T-helper 17 cell (primary cell): ENCODE measurements at regions not wholly inside any gene's neighbourhood (a gene's known extent, or its start where the extent isn't known, plus 50 kb on each side); places are given as distances from the start of the nearest gene placed in this dataset.

Experiments
- ATAC-seq: fragments of 150-1000 bp; cut with Tn5 transposase; 2 replicates; pipeline ENCODE4 v1.10.0; 2021; ENCODE audit warnings: mild to moderate bottlenecking, moderate library complexity
- DNase-seq, 3 donors: peaks; one replicate each; pipeline versions ENCODE4 v3.0.0 to v3.0.0-alpha.2; 2020 to 2021
- H3K9me3 ChIP-seq: one replicate; pipeline ENCODE4 v1.7.0; 2013; ENCODE audit warnings: low read length, mild to moderate bottlenecking; ENCODE audit not compliant: control insufficient read depth, poor library complexity, severe bottlenecking
- H3K27ac Mint-ChIP-seq: one replicate; pipeline ENCODE4 v1.8.0; 2022; ENCODE audit warnings: mild to moderate bottlenecking, moderate library complexity, mixed read lengths
- H3K27me3 Mint-ChIP-seq: one replicate; pipeline ENCODE4 v1.8.0; 2022; ENCODE audit warnings: mixed read lengths
- H3K36me3 Mint-ChIP-seq: one replicate; pipeline ENCODE4 v1.8.0; 2022; ENCODE audit warnings: low read depth, mixed read lengths
- H3K4me1 Mint-ChIP-seq: one replicate; pipeline ENCODE4 v1.8.0; 2022; ENCODE audit warnings: mild to moderate bottlenecking, mixed read lengths
- H3K4me3 Mint-ChIP-seq: one replicate; pipeline ENCODE4 v1.8.0; 2022; ENCODE audit warnings: mild to moderate bottlenecking, moderate library complexity, mixed read lengths

DNA sequence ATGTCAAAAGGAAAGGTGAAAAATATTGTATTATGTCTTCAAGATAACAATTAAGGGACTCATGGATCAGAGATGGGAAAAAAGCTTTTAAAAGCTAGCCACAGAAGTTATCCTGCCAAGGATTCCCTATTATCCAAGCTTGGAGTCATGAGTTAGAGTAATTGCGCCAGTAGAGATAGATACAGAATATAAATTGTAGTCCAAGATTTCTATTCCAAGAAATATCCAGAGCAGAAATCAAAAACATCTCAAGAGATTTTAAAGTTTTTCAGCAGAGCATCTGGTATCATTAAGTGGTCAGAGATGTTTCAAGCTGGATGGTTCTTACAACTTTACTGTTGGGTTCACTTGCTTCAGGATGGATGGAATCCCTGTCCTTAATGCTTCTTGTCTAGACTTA is 186.7 kb downstream of the PCDH18 start:
- Mint-ChIP-seq H3K27ac (no peak overlapping the region), H3K4me3 (no peak overlapping the region), H3K27me3 (no peaks in the 10 kb centered on the region), H3K4me1 (no peaks in the 10 kb centered on the region), H3K36me3 (no peaks in the 10 kb centered on the region)
- H3K9me3 ChIP-seq = no peaks in the 10 kb centered on the region
- ATAC-seq (no peak), DNase-seq (no peak)

DNA sequence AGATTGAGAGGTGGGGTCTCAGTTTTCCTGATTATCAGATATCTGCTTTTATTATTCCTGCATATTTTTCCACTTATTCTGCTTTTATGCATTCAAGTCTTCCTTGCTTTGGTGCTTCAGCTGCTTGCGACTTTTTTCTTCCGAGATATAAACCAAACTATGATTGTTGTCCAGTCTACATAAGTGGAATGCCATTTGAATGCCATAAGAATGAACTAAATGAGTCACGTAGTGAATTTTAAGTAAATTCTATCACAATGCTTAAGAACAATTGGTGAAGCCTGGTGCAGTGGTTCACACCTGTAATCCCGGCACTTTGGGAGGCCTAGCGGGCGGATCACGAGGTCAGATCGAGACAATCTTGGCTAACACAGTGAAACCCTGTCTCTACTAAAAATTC is 189.1 kb downstream of the PCDH18 start:
- no peak overlapping the region for H3K4me3 Mint-ChIP-seq
- DNase-seq (no peak), ATAC-seq (no peak)
- H3K36me3 Mint-ChIP-seq = no peaks in the 10 kb centered on the region
- no peak overlapping the region for H3K27ac Mint-ChIP-seq
- no peaks in the 10 kb centered on the region for H3K4me1 Mint-ChIP-seq
- H3K9me3 ChIP-seq = no peaks in the 10 kb centered on the region
- H3K27me3 Mint-ChIP-seq = no peaks in the 10 kb centered on the region

DNA sequence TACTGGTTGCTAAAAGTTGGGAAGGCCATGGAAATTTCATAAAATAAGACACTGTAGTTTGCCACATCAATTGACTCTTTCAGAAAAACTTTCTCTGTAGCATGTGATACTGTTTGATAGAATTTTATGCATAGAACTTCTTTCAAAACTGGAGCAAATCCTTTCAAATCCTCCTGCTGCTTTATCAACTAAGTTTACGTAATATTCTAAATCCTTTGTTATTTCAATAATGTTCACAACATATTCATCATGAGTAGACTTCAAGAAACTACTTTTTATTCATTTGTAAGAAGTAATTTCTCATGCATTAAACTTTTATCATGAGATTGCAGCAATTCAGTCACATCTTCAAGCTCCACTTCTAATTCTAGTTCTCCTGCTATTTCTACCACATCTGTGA is 199.3 kb downstream of the PCDH18 start:
- H3K36me3 Mint-ChIP-seq = no peaks in the 10 kb centered on the region
- H3K27ac Mint-ChIP-seq = no peak overlapping the region
- no peaks in the 10 kb centered on the region for H3K9me3 ChIP-seq
- ATAC-seq = no peak
- no peak for DNase-seq
- H3K27me3 Mint-ChIP-seq = no peaks in the 10 kb centered on the region
- H3K4me3 Mint-ChIP-seq = no peak overlapping the region
- no peaks in the 10 kb centered on the region for H3K4me1 Mint-ChIP-seq

DNA sequence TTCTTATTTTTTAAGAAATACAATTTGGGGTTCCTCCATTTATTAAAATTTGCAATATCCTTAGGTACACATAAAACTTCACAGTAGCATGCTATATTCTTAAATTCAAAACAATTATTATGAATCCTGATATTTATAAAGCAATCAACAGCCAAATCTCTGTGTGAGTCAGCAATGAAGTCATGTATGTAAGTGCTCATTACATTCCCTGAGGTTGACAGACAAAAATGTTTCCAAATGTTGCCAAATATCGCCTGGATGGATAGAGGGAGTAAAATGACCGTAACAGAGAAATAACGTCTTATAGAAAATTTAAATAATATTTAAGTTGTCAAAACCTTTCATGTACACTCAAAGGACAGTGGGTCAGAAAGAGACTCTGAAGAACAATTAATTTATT is 220.0 kb downstream of the PCDH18 start:
- H3K36me3 Mint-ChIP-seq = no peaks in the 10 kb centered on the region
- DNase-seq = no peak
- H3K9me3 ChIP-seq = no peaks in the 10 kb centered on the region

DNA sequence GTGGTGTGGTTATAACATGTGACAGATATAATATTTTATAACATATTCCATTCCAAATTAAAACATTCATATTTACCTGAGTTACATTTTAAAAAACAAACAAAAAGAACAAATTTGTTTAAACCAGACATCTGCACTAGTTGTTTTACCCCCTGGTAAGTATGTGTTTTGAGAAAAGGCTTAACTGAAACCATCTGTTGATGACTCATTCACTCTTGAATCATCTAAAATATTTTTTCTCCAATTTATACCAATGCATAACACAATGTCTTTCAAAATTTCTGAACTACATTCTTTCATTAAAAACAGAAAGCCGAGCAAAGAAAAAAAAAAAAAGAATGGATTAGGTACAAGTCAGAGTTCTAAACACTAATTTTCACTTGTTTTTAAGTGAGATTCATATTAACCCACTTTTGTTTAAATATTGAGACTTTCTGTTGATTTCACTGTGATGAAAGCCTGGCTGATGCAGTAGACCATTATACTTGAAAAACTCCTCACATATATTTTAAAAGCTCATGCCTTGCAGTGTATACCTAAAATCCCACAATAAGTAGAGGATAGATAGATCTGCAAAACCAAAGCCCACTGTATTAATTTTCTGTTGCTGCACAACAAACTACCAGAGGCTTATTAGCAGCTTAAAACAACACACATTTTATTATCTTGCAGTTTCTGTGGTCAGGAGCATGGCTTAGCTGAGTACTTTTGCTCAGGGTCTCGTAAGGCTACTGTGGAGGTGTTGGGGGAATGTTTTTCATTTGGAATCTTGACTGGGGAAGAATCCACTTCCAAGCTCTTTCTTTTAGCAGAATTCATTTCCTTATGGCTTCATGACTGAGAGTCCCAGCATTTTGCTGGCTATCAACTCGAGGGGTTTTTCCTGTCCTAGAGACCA is 221.5 kb downstream of the PCDH18 start:
- Mint-ChIP-seq H3K27ac (no peak overlapping the region), H3K27me3 (no peaks in the 10 kb centered on the region), H3K36me3 (no peaks in the 10 kb centered on the region), H3K4me1 (no peaks in the 10 kb centered on the region), H3K4me3 (no peak overlapping the region)
- H3K9me3 ChIP-seq = no peaks in the 10 kb centered on the region
- DNase-seq = no peak
- no peak for ATAC-seq

More for the DNA sequence above, 220.0 kb downstream of the PCDH18 start:
- H3K4me3 Mint-ChIP-seq = no peak overlapping the region
- no peaks in the 10 kb centered on the region for H3K27me3 Mint-ChIP-seq
- H3K27ac Mint-ChIP-seq = no peak overlapping the region
- ATAC-seq = no peak
- H3K4me1 Mint-ChIP-seq = no peaks in the 10 kb centered on the region

DNA sequence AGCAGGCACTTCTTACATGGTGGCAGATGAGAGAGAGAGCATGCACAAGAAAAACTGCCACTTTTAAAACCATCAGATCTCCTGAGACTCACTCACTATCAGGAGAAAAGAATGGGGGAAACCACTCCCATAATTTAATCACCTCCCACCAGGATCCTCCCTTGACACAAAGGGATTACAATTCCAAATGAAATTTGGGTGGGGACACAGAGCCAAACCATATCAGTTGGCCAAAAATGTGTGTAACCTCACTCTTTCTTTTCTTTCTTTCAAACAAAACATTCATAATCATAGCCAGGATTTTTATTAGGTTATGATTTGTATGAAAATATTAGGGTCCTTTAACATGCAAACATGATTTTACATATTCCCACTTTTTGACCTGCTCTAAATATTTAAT is 222.1 kb downstream of the PCDH18 start:
- no peaks in the 10 kb centered on the region for H3K36me3 Mint-ChIP-seq
- H3K4me3 Mint-ChIP-seq = no peak overlapping the region
- H3K27me3 Mint-ChIP-seq = no peaks in the 10 kb centered on the region
- no peaks in the 10 kb centered on the region for H3K9me3 ChIP-seq
- no peaks in the 10 kb centered on the region for H3K4me1 Mint-ChIP-seq
- ATAC-seq = no peak
- H3K27ac Mint-ChIP-seq = no peak overlapping the region
- no peak for DNase-seq

DNA sequence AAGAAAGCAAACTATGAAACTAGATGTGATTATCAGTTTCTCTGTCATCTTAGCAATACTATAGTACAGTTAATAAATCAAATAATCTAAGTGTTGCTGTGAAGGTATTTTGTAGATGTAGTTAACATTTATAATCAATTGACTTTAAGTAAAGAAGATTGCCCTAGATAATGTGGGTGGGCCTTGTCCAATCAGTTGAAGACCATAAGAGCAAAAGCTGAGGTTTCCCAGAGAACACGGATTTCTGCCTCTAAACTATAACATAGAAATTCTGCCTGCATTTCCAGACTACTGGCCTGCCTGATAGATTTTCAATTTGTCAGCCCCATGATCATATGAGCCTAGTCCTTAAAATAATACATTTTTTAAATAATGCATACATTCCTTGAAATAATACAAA is 222.9 kb downstream of the PCDH18 start:
- ATAC-seq (no peak), DNase-seq (no peak)
- H3K4me1 Mint-ChIP-seq = no peaks in the 10 kb centered on the region
- no peaks in the 10 kb centered on the region for H3K36me3 Mint-ChIP-seq
- H3K27me3 Mint-ChIP-seq = no peaks in the 10 kb centered on the region
- H3K9me3 ChIP-seq = no peaks in the 10 kb centered on the region
- no peak overlapping the region for H3K27ac Mint-ChIP-seq
- H3K4me3 Mint-ChIP-seq = no peak overlapping the region

DNA sequence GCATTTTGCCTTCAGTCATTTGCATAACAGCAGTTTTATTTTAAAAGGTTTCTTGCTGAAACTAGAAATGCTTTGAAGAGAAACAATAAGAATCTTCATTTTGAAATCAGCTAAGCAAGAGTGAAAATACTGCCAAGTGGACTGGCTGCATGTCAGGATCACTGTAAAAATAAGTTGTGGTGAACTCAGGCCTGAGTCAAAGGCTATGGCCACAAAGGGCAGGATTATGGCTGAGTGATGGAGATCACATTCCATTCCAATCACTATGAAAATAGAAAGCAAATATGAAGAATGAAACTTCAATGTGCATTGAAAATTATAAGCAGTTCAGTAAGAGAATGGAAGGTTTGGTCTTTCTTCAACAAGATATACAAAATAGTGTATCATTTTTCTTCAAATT is 224.5 kb downstream of the PCDH18 start:
- no peak for DNase-seq
- Mint-ChIP-seq H3K4me1 (no peaks in the 10 kb centered on the region), H3K36me3 (no peaks in the 10 kb centered on the region), H3K27ac (no peak overlapping the region), H3K4me3 (no peak overlapping the region), H3K27me3 (no peaks in the 10 kb centered on the region)
- no peak for ATAC-seq
- H3K9me3 ChIP-seq = no peaks in the 10 kb centered on the region

DNA sequence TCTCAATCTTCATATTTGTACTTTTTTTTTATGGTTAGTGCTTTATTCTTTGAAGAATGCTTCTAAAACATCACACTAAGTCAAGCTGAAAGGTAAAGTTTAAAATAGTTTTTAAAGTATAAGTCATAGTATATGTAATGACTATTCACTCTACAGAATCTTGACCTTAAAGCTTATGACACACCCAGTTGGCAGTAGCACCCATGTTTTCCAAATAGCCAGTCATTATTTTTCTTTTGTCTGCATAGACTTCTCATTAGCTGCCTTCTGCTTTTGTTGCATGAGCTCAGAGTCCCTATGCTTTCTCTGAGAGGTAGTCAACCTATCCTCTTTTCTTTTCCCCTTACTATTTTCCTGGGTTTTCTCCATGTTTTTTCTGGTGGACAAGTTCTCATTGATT is 231.5 kb downstream of the PCDH18 start:
- no peak for ATAC-seq
- Mint-ChIP-seq H3K27ac (no peak overlapping the region), H3K4me1 (no peaks in the 10 kb centered on the region)

DNA sequence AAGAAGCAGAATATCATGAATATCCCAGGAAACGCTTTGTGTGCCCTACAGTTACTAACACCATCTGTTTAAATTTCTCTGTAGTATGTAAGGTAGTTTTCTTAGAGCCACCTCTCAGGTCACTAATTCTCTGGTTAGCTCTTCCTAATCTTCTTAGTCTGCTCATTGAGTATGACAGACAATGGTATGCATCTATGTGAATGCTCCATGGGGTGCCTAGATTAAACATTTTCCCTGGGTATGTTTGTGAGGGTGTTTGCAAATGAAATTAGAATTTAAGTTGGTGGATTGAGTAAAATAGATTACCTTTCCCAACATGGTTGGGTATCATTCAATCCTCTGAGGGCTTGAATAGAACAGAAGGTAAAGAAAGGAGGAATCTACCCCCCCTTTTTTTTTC is 233.0 kb downstream of the PCDH18 start:
- no peaks in the 10 kb centered on the region for H3K4me1 Mint-ChIP-seq
- no peaks in the 10 kb centered on the region for H3K27me3 Mint-ChIP-seq
- DNase-seq (no peak), ATAC-seq (no peak)
- no peak overlapping the region for H3K27ac Mint-ChIP-seq
- no peaks in the 10 kb centered on the region for H3K36me3 Mint-ChIP-seq
- H3K9me3 ChIP-seq = no peaks in the 10 kb centered on the region
- H3K4me3 Mint-ChIP-seq = no peak overlapping the region

More for the DNA sequence above, 231.5 kb downstream of the PCDH18 start:
- no peaks in the 10 kb centered on the region for H3K9me3 ChIP-seq
- DNase-seq = no peak
- no peaks in the 10 kb centered on the region for H3K27me3 Mint-ChIP-seq
- no peaks in the 10 kb centered on the region for H3K36me3 Mint-ChIP-seq
- H3K4me3 Mint-ChIP-seq = no peak overlapping the region

DNA sequence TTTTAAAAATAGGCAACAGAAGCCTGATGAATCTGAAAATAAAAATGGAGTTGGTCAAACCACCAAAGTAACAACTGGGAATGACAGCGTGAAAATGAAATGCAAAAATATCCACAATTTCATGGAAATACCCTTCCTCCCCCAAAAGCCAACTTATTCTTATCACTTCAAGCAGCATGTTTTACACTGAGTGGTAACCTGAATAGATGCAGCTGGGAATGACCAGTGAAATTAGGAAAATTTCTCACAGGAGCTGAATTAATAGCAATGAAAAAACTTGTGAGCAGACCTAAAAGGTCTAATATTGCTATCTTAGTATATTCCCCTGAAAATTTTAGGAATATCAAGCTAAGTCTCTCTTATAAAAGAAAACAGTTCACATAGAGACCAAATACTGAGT is 239.0 kb downstream of the PCDH18 start:
- Mint-ChIP-seq H3K4me1 (no peaks in the 10 kb centered on the region), H3K36me3 (no peaks in the 10 kb centered on the region)

DNA sequence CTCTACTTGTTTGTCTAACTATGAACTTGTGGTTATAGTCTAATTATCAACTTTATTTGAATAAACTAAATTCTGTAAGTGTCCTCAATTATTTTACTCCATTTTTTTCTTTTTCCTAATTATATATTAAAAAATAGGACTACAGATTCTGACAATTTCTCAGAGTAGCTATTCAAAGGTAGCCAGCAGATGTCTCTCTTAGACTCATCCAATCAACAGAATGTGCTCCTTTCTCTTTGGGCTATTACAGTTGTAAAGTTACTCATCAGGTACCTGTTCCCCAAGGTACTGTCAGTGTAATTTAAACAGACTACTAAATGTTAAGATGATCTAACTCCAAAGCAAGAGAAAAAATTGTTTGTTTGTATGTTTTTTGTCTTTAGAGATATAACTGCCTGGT is 248.6 kb downstream of the PCDH18 start:
- H3K36me3 Mint-ChIP-seq = no peaks in the 10 kb centered on the region
- DNase-seq = no peak
- no peaks in the 10 kb centered on the region for H3K27me3 Mint-ChIP-seq
- no peak overlapping the region for H3K4me3 Mint-ChIP-seq
- no peak for ATAC-seq
- H3K9me3 ChIP-seq = no peaks in the 10 kb centered on the region
- H3K4me1 Mint-ChIP-seq = no peaks in the 10 kb centered on the region
- no peak overlapping the region for H3K27ac Mint-ChIP-seq

More for the DNA sequence above, 239.0 kb downstream of the PCDH18 start:
- no peak for ATAC-seq
- H3K9me3 ChIP-seq = no peaks in the 10 kb centered on the region
- Mint-ChIP-seq H3K27ac (no peak overlapping the region), H3K27me3 (no peaks in the 10 kb centered on the region), H3K4me3 (no peak overlapping the region)
- no peak for DNase-seq

DNA sequence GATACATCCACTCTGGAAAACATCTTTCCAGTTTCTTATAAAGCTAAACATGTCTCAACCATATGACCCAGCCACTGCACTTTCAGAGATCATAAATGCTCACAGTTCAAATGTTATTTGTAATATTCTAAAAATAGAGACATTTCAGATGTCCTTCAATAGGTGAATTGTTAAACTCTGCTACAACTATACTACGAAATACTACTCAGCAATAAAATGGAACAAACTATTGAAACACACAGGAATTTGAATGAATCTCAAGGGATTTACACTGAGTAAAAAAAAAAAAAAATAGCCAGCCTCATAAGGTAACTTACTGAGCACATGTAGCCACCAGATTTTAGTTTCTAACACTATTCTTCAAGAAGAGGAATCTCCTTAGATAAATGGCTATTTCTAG is 253.9 kb downstream of the PCDH18 start:
- no peak for ATAC-seq

DNA sequence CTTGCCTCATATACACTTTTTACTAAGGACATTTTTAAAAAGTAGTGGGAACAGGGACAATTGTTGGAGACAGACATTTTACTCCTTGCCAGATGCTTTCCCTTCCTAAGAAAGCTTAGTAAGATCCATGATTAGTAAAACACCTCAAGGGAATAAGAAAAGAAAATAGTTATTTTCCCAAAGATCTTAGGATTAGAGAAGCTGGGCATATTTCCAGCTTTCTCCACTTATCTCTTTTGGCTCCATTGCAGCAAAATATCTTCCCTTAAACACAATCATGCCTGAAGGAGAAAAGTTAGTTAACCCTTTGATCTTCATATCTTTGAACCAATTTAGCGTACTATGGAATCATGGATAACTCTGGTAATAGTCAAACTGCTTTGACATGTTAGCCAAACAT is 257.9 kb downstream of the PCDH18 start:
- Mint-ChIP-seq H3K27ac (no peak overlapping the region), H3K27me3 (no peaks in the 10 kb centered on the region), H3K4me3 (no peak overlapping the region), H3K4me1 (no peaks in the 10 kb centered on the region), H3K36me3 (no peaks in the 10 kb centered on the region)
- no peak for DNase-seq
- ATAC-seq = no peak
- H3K9me3 ChIP-seq = no peaks in the 10 kb centered on the region

More for the DNA sequence above, 253.9 kb downstream of the PCDH18 start:
- no peaks in the 10 kb centered on the region for H3K27me3 Mint-ChIP-seq
- no peak overlapping the region for H3K4me3 Mint-ChIP-seq
- DNase-seq = no peak
- no peaks in the 10 kb centered on the region for H3K36me3 Mint-ChIP-seq
- no peaks in the 10 kb centered on the region for H3K9me3 ChIP-seq
- H3K27ac Mint-ChIP-seq = no peak overlapping the region
- no peaks in the 10 kb centered on the region for H3K4me1 Mint-ChIP-seq
